ENCODE measurements at regions not wholly inside any gene's neighbourhood (a gene's known extent, or its start where the extent isn't known, plus 50 kb on each side); places are given as distances from the start of the nearest gene placed in this dataset.

DNA sequence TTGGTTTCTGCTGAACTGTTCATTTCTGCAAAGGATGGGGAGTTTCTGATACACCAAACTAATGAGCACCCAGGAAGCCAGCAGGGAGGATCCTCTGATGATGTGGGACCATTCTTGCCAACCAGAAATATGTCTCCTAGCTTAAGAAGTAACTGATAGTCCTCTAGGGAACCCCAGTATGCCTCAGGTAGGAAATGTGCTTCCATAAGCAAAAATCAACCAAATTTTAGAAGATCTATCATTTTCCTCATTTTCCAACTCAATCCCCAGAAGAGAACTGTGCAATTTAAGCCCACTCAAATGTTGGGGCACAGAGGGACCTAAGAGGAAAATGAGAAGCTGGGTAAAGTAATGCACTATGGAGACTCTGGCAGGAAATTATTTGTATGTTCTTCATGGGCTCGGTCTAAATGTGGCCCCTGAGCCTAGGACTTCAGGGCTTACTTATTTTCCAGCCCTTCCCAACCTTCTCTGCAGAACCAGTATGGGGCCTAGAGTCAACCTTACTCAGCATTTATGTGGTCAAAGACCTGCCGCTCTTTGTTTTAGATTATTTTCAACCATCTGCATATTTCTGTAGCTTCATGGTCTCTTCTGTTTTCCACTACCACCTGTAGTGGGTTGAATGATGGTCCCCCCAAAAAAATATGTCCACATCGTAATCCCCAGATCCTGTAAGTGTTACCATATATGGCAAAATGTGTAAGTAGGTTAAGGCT lies 359.8 kb upstream of the CDH4 start:
- TF ChIP-seq CTCF (IDR thresholded peaks at IDR 0.05; ENCODE audit: low read depth, low read length, missing control alignments) = no peak
- H3K27me3 ChIP-seq (replicated peaks) = no peaks in the 10 kb centered on the region
- H3K4me3 ChIP-seq (ENCODE audit: low read depth, low read length) = no peak overlapping the region
- no peak for DNase-seq
- no peaks in the 10 kb centered on the region for H3K36me3 ChIP-seq (replicated peaks)
- in situ Hi-C loops (cut with HindIII; ENCODE audit: low pct_ligation_motif_present, low sequenced_read_pairs) = no loop called here
- H3K27ac ChIP-seq = no peak overlapping the region

DNA sequence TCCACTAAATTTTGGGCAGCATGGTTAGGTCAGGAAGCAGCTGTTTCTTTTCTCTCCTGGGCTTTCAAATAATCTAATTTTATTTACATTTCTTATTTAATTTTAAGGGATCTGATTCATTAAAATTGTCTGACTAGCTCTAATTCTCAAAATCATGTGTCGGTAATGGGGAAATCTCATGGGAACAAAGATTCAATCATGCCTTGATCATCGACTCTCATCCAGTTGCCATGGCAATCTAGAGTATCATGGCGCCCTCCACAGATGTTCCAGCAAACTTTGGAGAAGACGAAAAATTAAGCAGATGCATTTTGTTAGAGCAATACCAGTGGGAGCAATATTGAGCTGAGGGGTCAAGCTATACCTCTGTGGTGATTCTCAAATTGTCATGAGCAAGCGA lies 358.0 kb upstream of the CDH4 start:
- H3K27ac ChIP-seq = no peak overlapping the region
- H3K36me3 ChIP-seq (replicated peaks) = no peaks in the 10 kb centered on the region
- in situ Hi-C loops (cut with HindIII; ENCODE audit: low pct_ligation_motif_present, low sequenced_read_pairs) = no loop called here
- DNase-seq = no peak
- no peaks in the 10 kb centered on the region for H3K27me3 ChIP-seq (replicated peaks)
- no peak overlapping the region for H3K4me3 ChIP-seq (ENCODE audit: low read depth, low read length)
- TF ChIP-seq CTCF (IDR thresholded peaks at IDR 0.05; ENCODE audit: low read depth, low read length, missing control alignments) = no peak

DNA sequence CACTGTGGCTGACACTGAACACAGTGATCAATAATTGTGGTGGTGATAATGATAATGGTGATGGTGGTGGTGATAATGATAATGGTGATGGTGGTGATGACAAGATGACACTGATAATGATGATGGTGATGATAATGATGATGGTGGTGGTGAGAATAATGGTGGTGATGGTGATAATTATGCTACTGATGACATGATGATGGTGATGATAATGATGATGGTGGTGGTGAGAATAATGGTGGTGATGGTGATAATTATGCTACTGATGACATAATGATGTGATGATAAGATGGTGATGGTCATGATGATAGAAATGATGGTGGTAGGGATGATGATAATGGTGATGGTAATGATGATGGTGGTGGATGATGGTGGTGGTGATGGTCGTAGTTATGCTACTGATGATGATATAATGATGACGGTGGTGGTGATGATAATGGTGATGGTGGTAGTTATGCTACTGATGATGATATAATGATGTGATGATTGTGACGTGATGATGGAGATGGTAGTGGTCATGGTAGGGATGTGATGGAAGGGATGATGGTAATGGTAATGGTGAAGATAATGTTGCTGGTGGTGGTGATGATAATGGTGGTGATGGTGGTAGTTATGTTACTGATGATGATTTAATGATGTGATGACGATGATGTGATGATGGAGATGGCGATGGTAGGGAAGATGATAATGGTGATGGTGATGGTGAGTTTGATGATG lies 356.5 kb upstream of the CDH4 start:
- no peaks in the 10 kb centered on the region for H3K27me3 ChIP-seq (replicated peaks)
- in situ Hi-C loops (cut with HindIII; ENCODE audit: low pct_ligation_motif_present, low sequenced_read_pairs) = no loop called here
- no peak for TF ChIP-seq CTCF (IDR thresholded peaks at IDR 0.05; ENCODE audit: low read depth, low read length, missing control alignments)
- H3K27ac ChIP-seq = no peak overlapping the region
- DNase-seq = no peak
- H3K36me3 ChIP-seq (replicated peaks) = no peaks in the 10 kb centered on the region
- H3K4me3 ChIP-seq (ENCODE audit: low read depth, low read length) = no peak overlapping the region

DNA sequence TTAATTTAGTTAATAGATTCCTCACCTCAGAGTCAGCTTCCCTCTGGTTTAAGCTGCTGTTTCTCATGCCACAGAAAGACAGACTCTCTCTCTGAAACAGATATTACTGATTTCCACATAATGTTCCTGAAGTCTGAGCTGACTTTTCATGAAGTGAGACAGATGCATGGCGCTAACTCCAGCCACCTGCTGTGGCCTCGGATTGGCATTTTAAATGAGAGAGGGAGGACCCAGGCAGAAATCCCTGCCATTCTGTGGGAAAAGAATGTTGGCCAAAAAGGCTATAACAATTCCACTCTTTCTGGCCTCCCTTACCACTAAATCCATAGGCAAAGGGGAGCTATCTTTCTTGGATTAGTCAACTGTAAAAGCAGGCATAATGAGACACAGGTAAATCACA lies 354.1 kb upstream of the CDH4 start:
- Histone ChIP-seq H3K27ac (no peak overlapping the region), H3K4me3 (ENCODE audit: low read depth, low read length) (no peak overlapping the region), H3K27me3 (replicated peaks) (no peaks in the 10 kb centered on the region), H3K36me3 (replicated peaks) (no peaks in the 10 kb centered on the region)
- DNase-seq = no peak
- in situ Hi-C loops (cut with HindIII; ENCODE audit: low pct_ligation_motif_present, low sequenced_read_pairs) = no loop called here
- no peak for TF ChIP-seq CTCF (IDR thresholded peaks at IDR 0.05; ENCODE audit: low read depth, low read length, missing control alignments)

GRCh38 chr20:60899320-60899719 lies 352.7 kb upstream of the CDH4 start:
- in situ Hi-C loops (cut with HindIII; ENCODE audit: low pct_ligation_motif_present, low sequenced_read_pairs) = no loop called here
- Histone ChIP-seq H3K36me3 (replicated peaks) (no peaks in the 10 kb centered on the region), H3K27ac (no peak overlapping the region), H3K27me3 (replicated peaks) (no peaks in the 10 kb centered on the region), H3K4me3 (ENCODE audit: low read depth, low read length) (no peak overlapping the region)
- TF ChIP-seq CTCF (IDR thresholded peaks at IDR 0.05; ENCODE audit: low read depth, low read length, missing control alignments) = no peak
- no peak for DNase-seq
